Dedifferentiated amniotic fluid mesenchymal stem cell (primary cell): ENCODE measurements at regions not wholly inside any gene's neighbourhood (a gene's known extent, or its start where the extent isn't known, plus 50 kb on each side); places are given as distances from the start of the nearest gene placed in this dataset.

Experiments used
- DNase-seq: peaks from one replicate; pipeline ENCODE4 v3.0.0-alpha.2; 2016; ENCODE audit errors: extremely low spot score

DNA sequence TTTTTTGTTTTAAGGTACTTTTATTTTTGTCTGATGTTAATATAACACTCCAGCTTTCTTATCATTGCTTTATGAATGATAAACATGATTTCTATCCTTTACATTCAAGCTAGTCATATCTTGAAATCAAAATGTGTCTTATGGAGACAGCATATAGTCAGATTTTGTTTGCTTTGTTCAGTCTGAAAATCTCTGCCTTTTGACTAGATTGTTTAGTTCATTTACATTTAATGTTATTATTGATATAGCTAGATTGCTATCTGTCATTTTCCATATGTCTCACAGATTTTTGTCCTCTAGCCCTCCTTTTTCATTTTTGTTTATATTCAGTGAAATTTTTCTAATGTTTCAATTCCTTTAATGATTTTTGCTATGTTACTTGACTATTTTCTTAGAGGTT, 332.8 kb downstream of the SMOC2 start:
- no peak for DNase-seq

- DNase-seq: no peak
These were observed 324.8 kb downstream of the SMOC2 start for GRCh38 chr6:168765752-168766151.

DNA sequence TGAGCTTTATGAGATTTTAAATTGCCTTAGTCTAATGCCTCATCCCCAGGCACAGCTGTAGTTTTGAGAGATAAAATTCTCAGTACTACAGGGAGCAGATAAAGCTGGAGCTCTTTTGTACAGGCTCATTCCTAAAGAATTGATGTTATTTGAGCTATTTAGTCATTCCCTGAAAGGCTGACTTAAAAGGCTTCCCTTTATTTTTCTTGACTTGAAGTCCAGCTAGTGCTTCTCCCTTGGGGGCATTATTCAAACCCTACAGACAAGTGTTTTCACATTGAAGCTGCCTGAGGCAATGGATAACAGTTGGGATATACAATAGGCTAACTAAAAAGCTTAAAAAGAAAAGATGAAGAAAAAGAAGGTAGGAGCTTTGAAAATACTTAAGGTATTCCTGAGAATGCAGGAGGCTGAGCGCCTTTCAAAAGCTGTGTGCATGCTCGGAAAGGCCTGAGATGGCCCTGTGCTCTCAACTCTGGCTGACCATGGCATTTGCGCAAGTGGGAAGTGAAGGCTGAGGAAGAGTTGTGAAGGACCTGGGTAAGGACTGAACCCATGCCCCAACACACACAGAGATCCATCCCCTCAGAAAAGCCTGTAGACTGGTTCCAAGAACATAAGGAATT, 315.1 kb downstream of the SMOC2 start:
- DNase-seq: no peak

DNA sequence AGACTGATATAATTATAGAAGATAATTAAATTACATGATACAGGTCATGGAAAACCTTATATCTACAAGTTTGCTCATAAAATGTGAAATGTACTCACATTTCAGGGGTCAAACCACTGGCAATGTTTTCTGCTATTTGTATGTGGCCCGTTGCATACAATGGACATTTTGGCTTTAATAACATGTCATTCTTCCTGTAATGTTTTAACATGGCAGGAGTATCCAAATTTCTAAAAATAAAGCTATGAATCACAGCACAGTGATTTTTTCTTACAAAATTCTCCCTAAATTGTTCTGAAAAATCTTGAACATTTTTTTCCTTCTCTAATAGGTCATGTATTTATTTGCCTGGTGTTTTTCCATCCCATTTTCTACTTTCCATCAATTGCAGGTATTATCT, 305.7 kb downstream of the SMOC2 start:
- DNase-seq: no peak

GRCh38 chr6:168746013-168746412, 305.0 kb downstream of the SMOC2 start:
- DNase-seq: no peak

DNA sequence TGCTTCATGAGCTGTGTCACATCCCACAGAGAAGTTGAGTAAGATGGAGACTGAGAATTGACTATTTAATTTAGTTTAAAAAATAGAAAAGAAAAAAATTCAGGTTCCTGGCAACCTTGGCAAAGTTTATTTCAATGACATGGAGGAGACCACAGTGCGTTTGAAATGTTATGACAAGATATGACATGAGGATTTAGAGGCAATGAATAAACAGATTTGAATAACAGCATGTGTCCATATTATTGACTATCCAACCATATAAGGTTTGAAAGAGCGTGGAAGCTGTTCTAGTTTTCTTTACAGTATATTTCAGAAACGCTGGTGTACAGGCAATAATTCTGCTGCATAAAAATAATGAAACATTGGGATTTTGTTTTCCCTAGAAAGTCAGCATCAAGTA, 303.9 kb downstream of the SMOC2 start:
- no peak for DNase-seq

DNA sequence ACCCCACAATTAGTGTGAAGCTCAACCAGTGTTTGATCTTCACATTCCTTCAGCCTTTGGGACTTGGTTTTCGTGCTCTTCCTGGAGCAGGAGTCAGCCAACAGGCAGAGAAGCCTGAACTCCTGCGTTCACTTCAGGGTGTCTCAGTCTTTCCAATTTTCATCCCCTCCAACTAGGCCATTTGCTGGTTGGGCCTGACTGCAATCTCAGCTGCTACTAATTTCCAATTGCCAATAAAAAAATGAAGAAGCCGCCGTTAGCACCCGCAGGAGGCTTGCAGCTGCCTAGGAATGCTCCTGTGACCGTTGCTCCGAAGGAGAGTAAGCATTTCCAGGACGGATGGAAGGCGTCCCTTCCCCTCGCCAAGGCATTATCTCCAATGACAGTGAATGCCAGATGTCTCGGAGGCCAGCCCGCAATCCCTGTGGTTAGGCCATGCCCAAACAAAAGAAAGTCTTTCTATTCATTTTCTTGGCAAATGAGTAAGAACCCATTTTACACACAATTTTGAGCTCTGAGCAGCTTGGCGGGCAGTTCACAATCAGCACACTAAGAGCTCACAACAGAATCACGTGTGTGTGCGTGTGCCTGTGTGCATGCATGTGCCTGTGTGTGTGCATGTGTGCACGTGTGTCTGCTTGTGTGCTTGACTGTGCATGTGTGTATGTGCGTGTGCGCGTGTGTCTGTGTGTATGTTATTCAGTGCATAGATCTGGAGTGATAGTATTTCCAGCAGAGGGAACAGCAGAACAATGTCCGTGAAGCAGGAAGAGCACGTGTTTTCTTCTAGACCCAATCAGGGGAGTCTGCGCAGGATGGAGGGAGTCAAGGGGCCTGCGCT, 301.2 kb downstream of the SMOC2 start:
- DNase-seq: no peak

DNA sequence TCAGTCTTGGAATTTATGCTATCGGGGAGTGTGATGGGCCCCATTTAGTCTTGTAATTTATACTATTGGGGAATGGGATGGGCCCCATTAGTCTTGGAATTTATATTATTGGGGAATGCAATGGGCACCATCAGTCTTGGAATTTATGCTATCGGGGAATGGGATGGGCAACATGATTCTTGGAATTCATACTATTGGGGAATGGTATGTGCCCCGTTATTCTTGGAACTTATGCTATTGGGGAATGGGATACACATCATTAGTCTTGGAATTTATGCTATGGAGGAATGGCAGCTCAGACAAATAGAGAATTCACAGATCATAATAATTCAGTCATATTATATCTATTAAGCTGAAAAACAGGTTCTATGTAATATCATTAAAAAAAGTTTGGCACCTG, 300.3 kb downstream of the SMOC2 start:
- DNase-seq: no peak

- DNase-seq: no peak
These were observed 298.4 kb downstream of the SMOC2 start for GRCh38 chr6:168739381-168739780.

GRCh38 chr6:168737481-168737880, 296.5 kb downstream of the SMOC2 start:
- no peak for DNase-seq

DNA sequence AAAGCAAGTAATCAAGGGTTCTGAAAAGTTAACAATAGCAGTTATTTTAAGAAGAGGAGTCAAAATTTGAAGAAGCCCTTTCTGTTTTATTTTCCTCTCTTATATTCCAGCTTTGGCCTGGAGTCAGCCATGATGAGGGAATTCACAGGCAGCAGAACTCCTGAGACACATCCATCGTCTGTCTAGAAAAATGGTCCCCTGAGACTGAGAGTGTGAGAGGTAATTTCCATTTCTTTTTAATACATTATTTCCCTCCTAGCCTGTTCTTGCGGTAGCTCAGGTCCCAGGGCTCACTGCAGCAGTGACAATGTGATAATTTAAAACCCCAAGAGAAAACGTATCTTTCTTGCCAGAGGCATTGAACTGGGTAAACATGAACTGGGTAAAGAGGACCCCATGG, 296.0 kb downstream of the SMOC2 start:
- no peak for DNase-seq

GRCh38 chr6:168736039-168736438, 295.1 kb downstream of the SMOC2 start:
- no peak for DNase-seq

GRCh38 chr6:168735268-168735949, 294.4 kb downstream of the SMOC2 start:
- DNase-seq: no peak

- no peak for DNase-seq
These were observed 293.5 kb downstream of the SMOC2 start for GRCh38 chr6:168734523-168734922.

GRCh38 chr6:168732676-168733075, 291.7 kb downstream of the SMOC2 start:
- no peak for DNase-seq

- DNase-seq: no peak
These were observed 290.1 kb downstream of the SMOC2 start for GRCh38 chr6:168730931-168731716.

GRCh38 chr6:168728056-168728455, 287.1 kb downstream of the SMOC2 start:
- DNase-seq: no peak

DNA sequence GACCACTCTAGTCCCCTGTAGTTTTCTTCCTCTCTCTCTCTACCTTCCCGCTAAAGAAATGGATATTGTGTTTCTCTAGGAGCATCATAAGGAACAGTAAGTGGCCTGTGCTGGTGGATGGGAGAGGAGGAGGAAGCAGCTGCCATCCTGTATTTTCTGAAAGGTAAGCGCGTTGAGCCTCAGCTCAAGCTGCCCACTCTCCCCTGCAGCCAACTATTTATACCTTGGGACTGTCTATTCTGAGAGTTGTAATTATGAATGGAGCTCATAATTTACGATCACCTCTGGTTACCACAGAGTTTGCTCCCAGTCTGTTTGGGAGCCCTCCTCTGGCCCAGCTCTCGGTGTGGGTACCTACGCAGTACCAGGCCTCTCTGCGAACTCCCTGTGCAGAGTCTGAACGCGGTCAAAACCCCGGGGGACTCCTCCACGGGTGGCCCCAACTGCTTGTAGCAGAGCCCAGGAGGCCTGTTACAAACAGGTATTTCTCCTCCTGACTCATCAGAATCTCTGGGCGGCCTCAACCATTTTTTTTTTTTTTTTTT, 285.4 kb downstream of the SMOC2 start:
- DNase-seq: no peak

DNA sequence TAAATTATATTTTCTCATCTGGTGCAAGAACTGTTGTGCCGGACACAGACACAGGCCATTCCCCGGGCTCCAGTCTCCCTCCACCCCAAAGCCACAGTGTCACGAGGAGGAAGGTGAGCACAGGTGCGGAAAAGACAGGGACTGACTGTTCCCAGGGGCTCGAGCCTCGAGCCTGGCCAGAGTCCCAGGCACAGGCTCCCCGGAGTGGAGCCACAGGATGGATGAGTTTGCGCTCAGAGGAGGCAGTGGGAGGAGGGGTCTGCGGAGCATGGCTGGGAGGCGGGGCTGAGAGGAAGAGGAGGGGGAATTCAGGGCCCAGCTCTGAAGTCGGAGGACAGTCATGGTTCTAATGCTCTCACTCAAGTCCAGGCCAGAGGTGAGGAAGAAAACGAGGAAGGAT, 284.8 kb downstream of the SMOC2 start:
- DNase-seq: no peak

DNA sequence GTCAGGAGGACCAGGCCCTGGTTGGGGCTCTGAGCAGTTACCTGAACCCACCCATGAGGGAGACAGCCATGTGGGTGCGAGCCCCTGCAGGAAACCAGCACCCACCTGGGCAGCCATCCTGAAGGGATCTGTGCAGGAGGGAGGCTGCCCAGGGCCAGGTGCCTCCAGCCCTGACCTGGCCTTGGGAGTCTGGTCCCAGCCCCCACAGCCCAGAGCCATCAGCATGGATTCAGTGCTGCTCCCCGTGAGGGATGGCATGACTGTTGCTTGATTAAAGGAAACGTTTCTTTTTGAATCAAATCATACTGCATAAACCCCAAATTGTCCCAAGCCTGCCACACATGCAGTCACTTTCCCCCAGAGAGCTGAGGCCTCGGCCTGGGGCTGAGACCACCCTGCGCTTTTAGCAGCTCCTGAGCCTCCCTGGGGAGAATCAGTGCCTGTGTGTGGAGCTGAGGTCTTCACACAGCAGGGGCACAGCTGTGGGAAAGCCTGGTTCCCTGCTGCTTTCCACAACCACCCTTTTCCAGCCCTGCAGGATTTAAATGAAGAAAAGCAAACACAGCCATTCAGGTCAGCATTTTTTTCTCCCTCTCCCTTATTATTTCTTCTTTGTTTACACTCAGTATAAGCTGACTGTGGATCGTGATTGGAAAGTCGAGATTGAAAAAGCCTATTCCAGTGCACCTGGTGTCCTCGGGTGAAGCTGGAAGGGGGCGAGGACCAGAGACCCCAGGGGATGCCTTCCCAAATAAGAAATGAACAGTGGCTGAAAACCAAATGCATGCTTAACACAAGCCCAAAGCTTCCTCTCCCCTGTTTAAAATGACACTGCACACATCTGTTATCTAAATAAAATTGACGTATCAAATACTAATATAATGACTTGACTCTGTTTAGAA, 283.9 kb downstream of the SMOC2 start:
- DNase-seq: no peak

- no peak for DNase-seq
These were observed 283.0 kb downstream of the SMOC2 start for GRCh38 chr6:168724033-168724432.
